Hepatocyte (in vitro differentiated cells): ENCODE measurements at regions not wholly inside any gene's neighbourhood (a gene's known extent, or its start where the extent isn't known, plus 50 kb on each side); places are given as distances from the start of the nearest gene placed in this dataset.

Experiments used
- CTCF ChIP-seq: fragments of 200-600 bp; sonication (generic); IDR thresholded peaks from 2 replicates; pipeline ENCODE4 v1.5.1; 2016; ENCODE audit warnings: antibody characterized with exemption, mild to moderate bottlenecking; ENCODE audit not compliant: poor library complexity
- EZH2 ChIP-seq: fragments of 200-600 bp; sonication (generic); IDR thresholded peaks from 2 replicates; pipeline ENCODE4 v1.6.1; 2016; ENCODE audit warnings: antibody characterized with exemption, mild to moderate bottlenecking, borderline replicate concordance
- EZH2phosphoT487 ChIP-seq: fragments of 200-600 bp; sonication (generic); IDR thresholded peaks from one replicate; pipeline ENCODE4 v1.6.1; 2018; ENCODE audit warnings: antibody characterized with exemption, mild to moderate bottlenecking, low read depth, moderate library complexity; ENCODE audit not compliant: unreplicated experiment, severe bottlenecking

GRCh38 chr15:27702581-27702980 is 396.5 kb downstream of the OCA2 start:
- TF ChIP-seq CTCF (no peak), EZH2phosphoT487 (no peak), EZH2 (no peak)
